WTC11 (cell line): ENCODE measurements at regions not wholly inside any gene's neighbourhood (a gene's known extent, or its start where the extent isn't known, plus 50 kb on each side); places are given as distances from the start of the nearest gene placed in this dataset.

Experiments
- ATAC-seq: fragments of 200-7000 bp; cut with Tn5 transposase; 2 replicates; pipeline ENCODE4 v1.10.0; 2021; ENCODE audit warnings: mild to moderate bottlenecking, moderate library complexity
- CTCF ChIA-PET: fragments of 300-600 bp; sonication (Branson Sonifier 250); formaldehyde crosslinking; loops from one replicate; lab custom pipeline; 2021; ENCODE audit warnings: antibody characterized with exemption; lab: Charles Lee
- POLR2A ChIA-PET: fragments of 350-600 bp; sonication (Branson Sonifier 250); formaldehyde crosslinking; loops from one replicate; lab custom pipeline; 2021; ENCODE audit warnings: antibody characterized with exemption; lab: Charles Lee
- DNase-seq: peaks from one replicate; pipeline ENCODE4 v3.0.0; 2021; ENCODE audit warnings: low spot score
- H3K27ac Mint-ChIP-seq: 2 replicates; pipeline ENCODE4 v1.8.0; 2021; ENCODE audit warnings: mixed read lengths
- H3K27me3 Mint-ChIP-seq: 2 replicates; pipeline ENCODE4 v1.8.0; 2021; ENCODE audit warnings: low read depth, mild to moderate bottlenecking, moderate library complexity, mixed read lengths
- H3K36me3 Mint-ChIP-seq: 2 replicates; pipeline ENCODE4 v1.8.0; 2021; ENCODE audit warnings: mixed read lengths
- H3K4me1 Mint-ChIP-seq: 2 replicates; pipeline ENCODE4 v1.8.0; 2022; ENCODE audit warnings: mixed read lengths
- H3K4me3 Mint-ChIP-seq: 2 replicates; pipeline ENCODE4 v1.8.0; 2021; ENCODE audit warnings: mild to moderate bottlenecking, moderate library complexity, mixed read lengths
- H3K9me3 Mint-ChIP-seq: 2 replicates; pipeline ENCODE4 v1.8.0; 2021; ENCODE audit warnings: mixed read lengths
- AR ChIP-seq: fragments of 250-450 bp; sonication (Bioruptor Pico); IDR thresholded peaks from 2 replicates; pipeline ENCODE4 v1.9.0; 2021; ENCODE audit warnings: mild to moderate bottlenecking
- ARID4B ChIP-seq: sonication (generic); formaldehyde crosslinking; IDR thresholded peaks from 2 replicates; pipeline ENCODE4 v1.8.0; 2023; ENCODE audit warnings: missing genetic modification reagents, mild to moderate bottlenecking, borderline replicate concordance
- ATF1 ChIP-seq: sonication (generic); formaldehyde crosslinking; IDR thresholded peaks from 2 replicates; pipeline ENCODE4 v1.8.1; 2023; ENCODE audit warnings: mild to moderate bottlenecking, moderate library complexity, missing genetic modification reagents
- E2F1 ChIP-seq: sonication (generic); formaldehyde crosslinking; IDR thresholded peaks from 2 replicates; pipeline ENCODE4 v1.8.0; 2022; ENCODE audit warnings: mild to moderate bottlenecking, missing genetic modification reagents
- ELF4 ChIP-seq: sonication (generic); formaldehyde crosslinking; IDR thresholded peaks from 2 replicates; pipeline ENCODE4 v1.8.1; 2022; ENCODE audit warnings: low read depth, mild to moderate bottlenecking, moderate library complexity, missing genetic modification reagents
- ERG ChIP-seq: fragments of 250-450 bp; sonication (Bioruptor Pico); IDR thresholded peaks from 2 replicates; pipeline ENCODE4 v1.8.0; 2021; ENCODE audit warnings: mild to moderate bottlenecking
- HMGXB4 ChIP-seq: sonication (generic); formaldehyde crosslinking; IDR thresholded peaks from 2 replicates; pipeline ENCODE4 v1.8.1; 2023; ENCODE audit warnings: mild to moderate bottlenecking, moderate library complexity, missing genetic modification reagents
- MAX ChIP-seq: sonication (generic); formaldehyde crosslinking; IDR thresholded peaks from 2 replicates; pipeline ENCODE4 v1.8.0; 2022; ENCODE audit warnings: mild to moderate bottlenecking, missing genetic modification reagents
- NFE2L1 ChIP-seq: sonication (generic); formaldehyde crosslinking; IDR thresholded peaks from 2 replicates; pipeline ENCODE4 v1.8.1; 2023; ENCODE audit warnings: missing genetic modification reagents
- PREB ChIP-seq: sonication (generic); formaldehyde crosslinking; IDR thresholded peaks from 2 replicates; pipeline ENCODE4 v1.8.1; 2022; ENCODE audit warnings: mild to moderate bottlenecking, missing genetic modification reagents, moderate library complexity, borderline replicate concordance
- SOX15 ChIP-seq: fragments of 250-450 bp; sonication (Bioruptor Pico); IDR thresholded peaks from 2 replicates; pipeline ENCODE4 v1.9.0; 2021; ENCODE audit warnings: mild to moderate bottlenecking
- STAT6 ChIP-seq: sonication (generic); formaldehyde crosslinking; conservative IDR thresholded peaks from 2 replicates; pipeline ENCODE4 v1.8.1; 2023; ENCODE audit warnings: mild to moderate bottlenecking, low read depth, missing genetic modification reagents, moderate library complexity
- ZBTB43 ChIP-seq: sonication (generic); formaldehyde crosslinking; IDR thresholded peaks from 2 replicates; pipeline ENCODE4 v1.8.1; 2023; ENCODE audit warnings: mild to moderate bottlenecking, missing genetic modification reagents
- ZMAT4 ChIP-seq: fragments of 250-450 bp; sonication (Bioruptor Pico); IDR thresholded peaks from 2 replicates; pipeline ENCODE4 v1.9.0; 2021; ENCODE audit warnings: mild to moderate bottlenecking
- ZNF138 ChIP-seq: sonication (generic); formaldehyde crosslinking; conservative IDR thresholded peaks from 2 replicates; pipeline ENCODE4 v1.8.1; 2022; ENCODE audit warnings: mild to moderate bottlenecking, moderate library complexity, missing genetic modification reagents
- ZNF219 ChIP-seq: sonication (generic); formaldehyde crosslinking; IDR thresholded peaks from 2 replicates; pipeline ENCODE4 v1.8.0; 2023; ENCODE audit warnings: missing genetic modification reagents, mild to moderate bottlenecking, borderline replicate concordance
- ZNF317 ChIP-seq: sonication (generic); formaldehyde crosslinking; IDR thresholded peaks from 2 replicates; pipeline ENCODE4 v1.8.1; 2023; ENCODE audit warnings: low read depth, mild to moderate bottlenecking, moderate library complexity, missing genetic modification reagents, borderline replicate concordance
- ZNF396 ChIP-seq: fragments of 250-450 bp; sonication (Bioruptor Pico); IDR thresholded peaks from 2 replicates; pipeline ENCODE4 v1.8.0; 2021; ENCODE audit warnings: mild to moderate bottlenecking, moderate library complexity, borderline replicate concordance

- TF ChIP-seq PREB (CRISPR knock-in tag) (no peak), ELF4 (CRISPR knock-in tag) (no peak), ATF1 (CRISPR knock-in tag) (no peak), STAT6 (no peak)
Observed at GRCh38 chr3:135325096-135325495, 530.0 kb downstream of the EPHB1 start (continued).

- Mint-ChIP-seq H3K9me3 (no peaks in the 10 kb centered on the region), H3K27me3 (peaks cover 3% of the 10 kb centered on the region; the same call in 1 of the 2 replicates), H3K4me1 (peaks cover 4% of the 10 kb centered on the region; the same call in 1 of the 2 replicates), H3K27ac (no peak overlapping the region), H3K36me3 (no peaks in the 10 kb centered on the region), H3K4me3 (no peak overlapping the region)
- POLR2A ChIA-PET: no interaction called here
- CTCF ChIA-PET: no interaction called here
- ATAC-seq (no peak), DNase-seq (no peak)
- TF ChIP-seq ZNF219 (no peak), E2F1 (CRISPR knock-in tag) (no peak), ARID4B (no peak), ZMAT4 (no peak), ZNF317 (CRISPR knock-in tag) (no peak), AR (CRISPR knock-in tag) (no peak), HMGXB4 (CRISPR knock-in tag) (no peak), SOX15 (CRISPR knock-in tag) (no peak), ZNF396 (CRISPR knock-in tag) (no peak), NFE2L1 (CRISPR knock-in tag) (no peak), MAX (CRISPR knock-in tag) (no peak), ERG (CRISPR knock-in tag) (no peak), ZNF138 (no peak), ZBTB43 (no peak)
Observed at GRCh38 chr3:135325726-135326235, 530.7 kb downstream of the EPHB1 start.
